Thymus (tissue), 11 donors: ENCODE measurements at regions not wholly inside any gene's neighbourhood (a gene's known extent, or its start where the extent isn't known, plus 50 kb on each side); places are given as distances from the start of the nearest gene placed in this dataset.

Experiments
- DNase-seq, 9 donors: peaks; one replicate each; pipeline ENCODE4 v3.0.0-alpha.2; 2013; ENCODE audit warnings: low spot score in 9 of 9, low read depth in 6 of 9, missing footprints in 1 of 9
- H3K27ac ChIP-seq, 2 donors: one replicate each; pipeline ENCODE4 v1.5.1; 2013; ENCODE audit warnings: control low read depth in 1 of 2, low read depth in 1 of 2, low read length in 1 of 2, mild to moderate bottlenecking in 1 of 2, moderate library complexity in 1 of 2
- H3K27me3 ChIP-seq, 2 donors: one replicate each; pipeline ENCODE4 v1.5.1; 2013; ENCODE audit warnings: low read length in 1 of 2; ENCODE audit not compliant: control insufficient read depth in 2 of 2, insufficient read depth in 1 of 2
- H3K36me3 ChIP-seq, 2 donors: one replicate each; pipeline ENCODE4 v1.5.1; 2013; ENCODE audit warnings: low read length in 1 of 2, mild to moderate bottlenecking in 1 of 2, moderate library complexity in 1 of 2; ENCODE audit not compliant: control insufficient read depth in 2 of 2, insufficient read depth in 2 of 2
- H3K4me1 ChIP-seq, 2 donors: one replicate each; pipeline ENCODE4 v1.5.1; 2013; ENCODE audit warnings: low read length in 2 of 2; ENCODE audit not compliant: control insufficient read depth in 2 of 2, insufficient read depth in 2 of 2
- H3K4me3 ChIP-seq, 2 donors: one replicate each; pipeline ENCODE4 v1.5.1; 2013; ENCODE audit warnings: low read length in 2 of 2, control low read depth in 1 of 2, mild to moderate bottlenecking in 1 of 2
- H3K9me3 ChIP-seq, 2 donors: one replicate each; pipeline ENCODE4 v1.5.1; 2013; ENCODE audit warnings: low read length in 1 of 2, mild to moderate bottlenecking in 1 of 2; ENCODE audit not compliant: control insufficient read depth in 2 of 2, insufficient read depth in 1 of 2
- WGBS: extraction: QIAGEN DNeasy Blood & Tissue Kit; methylation state at CpG from one replicate; pipeline ENCODE4 v1.1.7; 2013; 5-methylcytosine and 5-hydroxymethylcytosine counted together
- donor health status: healthy.

DNA sequence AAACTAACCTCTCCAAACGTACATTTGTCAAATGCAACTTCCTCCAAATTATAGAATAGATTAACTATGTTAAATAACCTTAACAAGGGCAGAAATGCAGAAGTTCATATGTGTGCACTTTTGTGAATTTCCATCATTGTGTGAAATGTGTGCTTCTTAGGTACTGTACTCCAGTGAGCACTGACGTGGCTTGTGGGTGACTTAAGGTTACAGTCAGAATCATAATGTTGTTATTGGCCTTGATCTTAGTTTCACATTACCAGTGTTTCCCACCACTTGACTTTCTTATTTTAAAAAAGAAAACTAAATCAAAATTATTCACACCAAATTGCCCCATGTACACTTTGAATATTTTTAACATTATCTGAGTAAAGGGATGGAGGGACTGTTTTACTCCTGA, 155.1 kb upstream of the FZD8 start:
- Histone ChIP-seq H3K9me3 (no peaks in the 10 kb centered on the region), H3K27ac (no peak overlapping the region), H3K4me3 (no peak overlapping the region), H3K27me3 (no peaks in the 10 kb centered on the region), H3K36me3 (no peaks in the 10 kb centered on the region), H3K4me1 (no peaks in the 10 kb centered on the region)
- WGBS = 49% methylated on average over 2 of the region's 2 CpGs
- no peak for DNase-seq

DNA sequence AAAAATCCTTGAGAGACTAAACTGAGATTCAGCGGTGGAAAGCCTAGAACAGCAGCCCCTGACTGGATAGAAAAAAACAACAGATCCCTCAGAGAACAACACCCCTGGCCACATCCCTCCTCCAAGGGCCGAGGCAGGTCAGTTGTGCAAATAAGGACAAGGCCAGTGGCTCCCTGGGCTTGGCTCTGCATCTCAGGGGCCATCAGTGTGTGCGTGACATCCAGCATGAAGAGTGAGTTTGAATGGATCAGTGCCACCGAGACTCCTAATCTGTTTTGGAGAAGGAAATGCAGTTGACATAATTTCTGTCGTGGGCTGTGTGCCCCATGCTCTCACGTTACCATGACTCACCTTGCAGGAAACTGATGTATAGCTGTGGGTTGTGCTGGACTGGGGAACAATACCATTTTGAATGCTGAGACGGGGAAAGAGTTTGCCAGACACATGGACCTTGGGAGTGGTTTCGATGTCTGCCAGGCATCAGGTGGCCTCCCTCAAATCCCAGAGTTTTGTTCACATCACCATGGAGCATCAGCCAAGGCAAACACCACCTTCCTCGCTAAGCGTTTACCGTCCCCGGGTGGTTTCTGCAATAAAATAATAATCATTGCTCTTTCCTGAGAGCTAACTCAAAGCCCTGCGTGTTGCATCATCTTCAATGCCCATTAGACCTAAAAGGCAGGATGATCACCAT, 153.2 kb upstream of the FZD8 start:
- WGBS = 68% methylated on average over 13 of the region's 13 CpGs
- no peaks in the 10 kb centered on the region for H3K27me3 ChIP-seq
- H3K27ac ChIP-seq = no peak overlapping the region
- no peaks in the 10 kb centered on the region for H3K4me1 ChIP-seq
- no peak for DNase-seq
- no peaks in the 10 kb centered on the region for H3K36me3 ChIP-seq
- H3K4me3 ChIP-seq = no peak overlapping the region
- H3K9me3 ChIP-seq = no peaks in the 10 kb centered on the region

GRCh38 chr10:35794703-35795102, 152.6 kb upstream of the FZD8 start:
- no peak for DNase-seq
- WGBS = 95% methylated on average over 12 of the region's 12 CpGs
- no peaks in the 10 kb centered on the region for H3K4me1 ChIP-seq
- no peak overlapping the region for H3K4me3 ChIP-seq
- no peaks in the 10 kb centered on the region for H3K9me3 ChIP-seq
- H3K36me3 ChIP-seq = no peaks in the 10 kb centered on the region
- H3K27ac ChIP-seq = no peak overlapping the region
- H3K27me3 ChIP-seq = no peaks in the 10 kb centered on the region

GRCh38 chr10:35792291-35792690, 150.2 kb upstream of the FZD8 start:
- no peaks in the 10 kb centered on the region for H3K36me3 ChIP-seq
- no peaks in the 10 kb centered on the region for H3K9me3 ChIP-seq
- no peaks in the 10 kb centered on the region for H3K27me3 ChIP-seq
- H3K27ac ChIP-seq = no peak overlapping the region
- no peak overlapping the region for H3K4me3 ChIP-seq
- WGBS = 89% methylated on average over 7 of the region's 7 CpGs
- no peak for DNase-seq
- H3K4me1 ChIP-seq = no peaks in the 10 kb centered on the region

DNA sequence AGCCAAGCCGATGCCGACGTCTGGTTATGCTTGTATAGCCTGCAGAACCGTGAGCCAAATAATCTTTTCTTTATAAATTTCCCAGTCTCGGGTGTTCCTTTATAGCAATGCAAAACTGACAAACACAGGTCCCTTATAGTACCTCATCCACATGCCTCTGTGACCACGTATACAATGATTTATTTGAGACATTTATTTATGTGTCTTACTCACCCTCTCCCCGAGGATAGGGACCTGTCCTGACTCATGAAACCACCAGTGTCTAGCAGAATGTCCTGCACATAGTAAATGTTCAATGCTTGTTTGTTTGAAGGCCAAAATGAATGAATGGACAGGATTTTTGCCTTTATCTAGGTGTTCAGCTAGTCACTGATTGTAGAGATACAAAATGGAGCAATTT, 147.9 kb upstream of the FZD8 start:
- Histone ChIP-seq H3K36me3 (no peaks in the 10 kb centered on the region), H3K27me3 (no peaks in the 10 kb centered on the region), H3K9me3 (peaks cover 0 to 2% of the 10 kb centered on the region in 2 donors), H3K4me3 (no peak overlapping the region), H3K4me1 (no peaks in the 10 kb centered on the region), H3K27ac (no peak overlapping the region)
- 92% methylated on average over 7 of the region's 7 CpGs for WGBS
- no peak for DNase-seq

DNA sequence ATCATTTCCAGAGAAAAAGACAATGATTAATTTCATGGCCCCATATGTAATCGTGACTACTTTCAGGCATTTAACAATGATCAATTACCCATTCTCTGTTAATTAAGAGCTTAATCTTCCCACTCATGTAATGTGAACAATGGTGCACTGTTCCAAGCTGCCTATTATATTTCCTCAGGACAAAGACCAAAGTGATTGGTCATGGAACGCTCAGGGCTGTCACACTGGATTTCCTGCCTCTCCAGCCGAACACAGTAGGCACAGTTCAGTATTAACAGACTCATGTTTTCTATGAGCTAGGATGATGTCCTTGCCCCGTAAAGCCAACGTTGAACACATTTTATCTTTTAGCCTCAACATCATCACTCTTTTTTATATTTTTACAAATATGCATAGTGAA, 142.7 kb upstream of the FZD8 start:
- no peaks in the 10 kb centered on the region for H3K27me3 ChIP-seq
- H3K27ac ChIP-seq = no peak overlapping the region
- H3K4me3 ChIP-seq = no peak overlapping the region
- WGBS = 95% methylated on average over 5 of the region's 5 CpGs
- no peak for DNase-seq
- H3K9me3 ChIP-seq = peaks cover 0 to 2% of the 10 kb centered on the region in 2 donors
- no peaks in the 10 kb centered on the region for H3K4me1 ChIP-seq
- no peaks in the 10 kb centered on the region for H3K36me3 ChIP-seq

GRCh38 chr10:35783305-35783838, 141.3 kb upstream of the FZD8 start:
- Histone ChIP-seq H3K4me3 (no peak overlapping the region), H3K27me3 (no peaks in the 10 kb centered on the region), H3K27ac (no peak overlapping the region), H3K4me1 (no peaks in the 10 kb centered on the region), H3K9me3 (peaks cover 0 to 2% of the 10 kb centered on the region in 2 donors), H3K36me3 (no peaks in the 10 kb centered on the region)
- DNase-seq = no peak
- WGBS = 78% methylated on average over 7 of the region's 7 CpGs

- H3K9me3 ChIP-seq = peaks cover 0 to 2% of the 10 kb centered on the region in 2 donors
- 81% methylated on average over 5 of the region's 5 CpGs for whole genome bisulfite sequencing
- no peak overlapping the region for H3K27ac ChIP-seq
- no peak overlapping the region for H3K4me3 ChIP-seq
- no peak for DNase-seq
- no peaks in the 10 kb centered on the region for H3K4me1 ChIP-seq
- H3K27me3 ChIP-seq = no peaks in the 10 kb centered on the region
- H3K36me3 ChIP-seq = no peaks in the 10 kb centered on the region
Observed at GRCh38 chr10:35781643-35782035, 139.5 kb upstream of the FZD8 start.

GRCh38 chr10:35780970-35781642, 139.0 kb upstream of the FZD8 start:
- Histone ChIP-seq H3K27ac (no peak overlapping the region), H3K4me3 (no peak overlapping the region), H3K4me1 (no peaks in the 10 kb centered on the region), H3K36me3 (no peaks in the 10 kb centered on the region), H3K9me3 (peaks cover 0 to 2% of the 10 kb centered on the region in 2 donors), H3K27me3 (no peaks in the 10 kb centered on the region)
- WGBS = 94% methylated on average over 2 of the region's 2 CpGs
- no peak for DNase-seq
